ENCODE measurements at regions not wholly inside any gene's neighbourhood (a gene's known extent, or its start where the extent isn't known, plus 50 kb on each side); places are given as distances from the start of the nearest gene placed in this dataset.

DNA sequence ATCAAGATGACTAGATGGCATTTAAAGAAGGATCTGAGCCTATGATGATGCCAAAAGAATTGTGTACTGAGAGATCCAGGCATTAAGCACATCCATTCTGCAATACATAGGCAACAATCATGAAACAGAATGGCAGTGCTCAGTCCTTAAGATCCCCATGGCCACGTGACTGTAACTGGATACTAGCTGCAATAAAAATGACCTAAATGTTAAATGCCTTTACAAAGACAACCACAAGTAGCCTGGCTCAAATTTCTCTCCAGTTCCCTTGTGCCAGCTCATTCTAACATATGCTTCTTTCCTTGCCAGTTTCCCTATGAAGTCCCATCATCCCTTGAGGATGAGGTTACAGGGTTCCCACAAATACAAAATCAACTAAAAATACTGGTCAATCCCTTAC, 148.3 kb upstream of the GHR start:
- no peak for DNase-seq (ENCODE audit: low spot score)
- no peaks in the 10 kb centered on the region for H3K36me3 ChIP-seq (ENCODE audit: control insufficient read depth in 4 of 4, insufficient read depth in 3 of 4, low read depth in 1 of 4, low read length in 3 of 4)
- no peaks in the 10 kb centered on the region for H3K9me3 ChIP-seq (ENCODE audit: control insufficient read depth in 4 of 4, low read length in 3 of 4)
- H3K9ac ChIP-seq (ENCODE audit: low read depth in 1 of 2, low read length in 2 of 2) = no peak overlapping the region
- 53% methylated on average over 1 of the region's 1 CpG for WGBS
- H3K4me3 ChIP-seq (ENCODE audit: low read depth in 1 of 3, low read length in 3 of 3) = no peak overlapping the region
- no peak overlapping the region for H3K27ac ChIP-seq (ENCODE audit: low read depth in 1 of 2, low read length in 2 of 2)
- H3K4me1 ChIP-seq (ENCODE audit: control insufficient read depth in 4 of 4, insufficient read depth in 4 of 4, low read length in 3 of 4) = no peaks in the 10 kb centered on the region
- no peak for TF ChIP-seq MAX (IDR thresholded peaks at IDR 0.05)
- TF ChIP-seq ATF3 (IDR thresholded peaks at IDR 0.05) = no peak
- no peak for TF ChIP-seq FOXA1 (IDR thresholded peaks at IDR 0.05)
- no peak for TF ChIP-seq YY1 (IDR thresholded peaks at IDR 0.05)
- TF ChIP-seq, protein P1, sequence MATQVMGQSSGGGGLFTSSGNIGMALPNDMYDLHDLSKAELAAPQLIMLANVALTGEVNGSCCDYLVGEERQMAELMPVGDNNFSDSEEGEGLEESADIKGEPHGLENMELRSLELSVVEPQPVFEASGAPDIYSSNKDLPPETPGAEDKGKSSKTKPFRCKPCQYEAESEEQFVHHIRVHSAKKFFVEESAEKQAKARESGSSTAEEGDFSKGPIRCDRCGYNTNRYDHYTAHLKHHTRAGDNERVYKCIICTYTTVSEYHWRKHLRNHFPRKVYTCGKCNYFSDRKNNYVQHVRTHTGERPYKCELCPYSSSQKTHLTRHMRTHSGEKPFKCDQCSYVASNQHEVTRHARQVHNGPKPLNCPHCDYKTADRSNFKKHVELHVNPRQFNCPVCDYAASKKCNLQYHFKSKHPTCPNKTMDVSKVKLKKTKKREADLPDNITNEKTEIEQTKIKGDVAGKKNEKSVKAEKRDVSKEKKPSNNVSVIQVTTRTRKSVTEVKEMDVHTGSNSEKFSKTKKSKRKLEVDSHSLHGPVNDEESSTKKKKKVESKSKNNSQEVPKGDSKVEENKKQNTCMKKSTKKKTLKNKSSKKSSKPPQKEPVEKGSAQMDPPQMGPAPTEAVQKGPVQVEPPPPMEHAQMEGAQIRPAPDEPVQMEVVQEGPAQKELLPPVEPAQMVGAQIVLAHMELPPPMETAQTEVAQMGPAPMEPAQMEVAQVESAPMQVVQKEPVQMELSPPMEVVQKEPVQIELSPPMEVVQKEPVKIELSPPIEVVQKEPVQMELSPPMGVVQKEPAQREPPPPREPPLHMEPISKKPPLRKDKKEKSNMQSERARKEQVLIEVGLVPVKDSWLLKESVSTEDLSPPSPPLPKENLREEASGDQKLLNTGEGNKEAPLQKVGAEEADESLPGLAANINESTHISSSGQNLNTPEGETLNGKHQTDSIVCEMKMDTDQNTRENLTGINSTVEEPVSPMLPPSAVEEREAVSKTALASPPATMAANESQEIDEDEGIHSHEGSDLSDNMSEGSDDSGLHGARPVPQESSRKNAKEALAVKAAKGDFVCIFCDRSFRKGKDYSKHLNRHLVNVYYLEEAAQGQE (IDR thresholded peaks at IDR 0.05) = no peak
- no peak for TF ChIP-seq FOXA2 (IDR thresholded peaks at IDR 0.05)
- TF ChIP-seq EGR1 (IDR thresholded peaks at IDR 0.05; ENCODE audit: low read depth in 2 of 2) = no peak
- TF ChIP-seq JUND (IDR thresholded peaks at IDR 0.05) = no peak
- TF ChIP-seq, protein P2, sequence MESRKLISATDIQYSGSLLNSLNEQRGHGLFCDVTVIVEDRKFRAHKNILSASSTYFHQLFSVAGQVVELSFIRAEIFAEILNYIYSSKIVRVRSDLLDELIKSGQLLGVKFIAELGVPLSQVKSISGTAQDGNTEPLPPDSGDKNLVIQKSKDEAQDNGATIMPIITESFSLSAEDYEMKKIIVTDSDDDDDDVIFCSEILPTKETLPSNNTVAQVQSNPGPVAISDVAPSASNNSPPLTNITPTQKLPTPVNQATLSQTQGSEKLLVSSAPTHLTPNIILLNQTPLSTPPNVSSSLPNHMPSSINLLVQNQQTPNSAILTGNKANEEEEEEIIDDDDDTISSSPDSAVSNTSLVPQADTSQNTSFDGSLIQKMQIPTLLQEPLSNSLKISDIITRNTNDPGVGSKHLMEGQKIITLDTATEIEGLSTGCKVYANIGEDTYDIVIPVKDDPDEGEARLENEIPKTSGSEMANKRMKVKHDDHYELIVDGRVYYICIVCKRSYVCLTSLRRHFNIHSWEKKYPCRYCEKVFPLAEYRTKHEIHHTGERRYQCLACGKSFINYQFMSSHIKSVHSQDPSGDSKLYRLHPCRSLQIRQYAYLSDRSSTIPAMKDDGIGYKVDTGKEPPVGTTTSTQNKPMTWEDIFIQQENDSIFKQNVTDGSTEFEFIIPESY (IDR thresholded peaks at IDR 0.05) = no peak
- no peak for TF ChIP-seq HNF4A (conservative IDR thresholded peaks at IDR 0.05)
- TF ChIP-seq TAF1 (conservative IDR thresholded peaks at IDR 0.05) = no peak
- no peak for TF ChIP-seq HNF4G (IDR thresholded peaks at IDR 0.05)
- TF ChIP-seq, protein P3, sequence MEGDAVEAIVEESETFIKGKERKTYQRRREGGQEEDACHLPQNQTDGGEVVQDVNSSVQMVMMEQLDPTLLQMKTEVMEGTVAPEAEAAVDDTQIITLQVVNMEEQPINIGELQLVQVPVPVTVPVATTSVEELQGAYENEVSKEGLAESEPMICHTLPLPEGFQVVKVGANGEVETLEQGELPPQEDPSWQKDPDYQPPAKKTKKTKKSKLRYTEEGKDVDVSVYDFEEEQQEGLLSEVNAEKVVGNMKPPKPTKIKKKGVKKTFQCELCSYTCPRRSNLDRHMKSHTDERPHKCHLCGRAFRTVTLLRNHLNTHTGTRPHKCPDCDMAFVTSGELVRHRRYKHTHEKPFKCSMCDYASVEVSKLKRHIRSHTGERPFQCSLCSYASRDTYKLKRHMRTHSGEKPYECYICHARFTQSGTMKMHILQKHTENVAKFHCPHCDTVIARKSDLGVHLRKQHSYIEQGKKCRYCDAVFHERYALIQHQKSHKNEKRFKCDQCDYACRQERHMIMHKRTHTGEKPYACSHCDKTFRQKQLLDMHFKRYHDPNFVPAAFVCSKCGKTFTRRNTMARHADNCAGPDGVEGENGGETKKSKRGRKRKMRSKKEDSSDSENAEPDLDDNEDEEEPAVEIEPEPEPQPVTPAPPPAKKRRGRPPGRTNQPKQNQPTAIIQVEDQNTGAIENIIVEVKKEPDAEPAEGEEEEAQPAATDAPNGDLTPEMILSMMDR (IDR thresholded peaks at IDR 0.05; ENCODE audit: low read depth, low read length, missing input control) = no peak
- no peak for TF ChIP-seq SP1 (IDR thresholded peaks at IDR 0.05)
- no peak for TF ChIP-seq RAD21 (IDR thresholded peaks at IDR 0.05)
- H3K27me3 ChIP-seq (ENCODE audit: control insufficient read depth in 4 of 4, insufficient read depth in 4 of 4, low read length in 3 of 4) = no peaks in the 10 kb centered on the region

GRCh38 chr5:42277293-42277692, 145.9 kb upstream of the GHR start:
- no peak overlapping the region for H3K27ac ChIP-seq (ENCODE audit: low read depth in 1 of 2, low read length in 2 of 2)
- no peaks in the 10 kb centered on the region for H3K36me3 ChIP-seq (ENCODE audit: control insufficient read depth in 4 of 4, insufficient read depth in 3 of 4, low read depth in 1 of 4, low read length in 3 of 4)
- H3K9ac ChIP-seq (ENCODE audit: low read depth in 1 of 2, low read length in 2 of 2) = no peak overlapping the region
- no peak for DNase-seq (ENCODE audit: low spot score)
- no peaks in the 10 kb centered on the region for H3K4me1 ChIP-seq (ENCODE audit: control insufficient read depth in 4 of 4, insufficient read depth in 4 of 4, low read length in 3 of 4)
- WGBS = 52% methylated on average over 2 of the region's 2 CpGs
- no peak overlapping the region for H3K4me3 ChIP-seq (ENCODE audit: low read depth in 1 of 3, low read length in 3 of 3)
- H3K9me3 ChIP-seq (ENCODE audit: control insufficient read depth in 4 of 4, low read length in 3 of 4) = no peaks in the 10 kb centered on the region
- H3K27me3 ChIP-seq (ENCODE audit: control insufficient read depth in 4 of 4, insufficient read depth in 4 of 4, low read length in 3 of 4) = peaks cover 0 to 3% (median 0%) of the 10 kb centered on the region in 4 donors
- TF ChIP-seq MAX (IDR thresholded peaks at IDR 0.05) (no peak), EGR1 (IDR thresholded peaks at IDR 0.05; ENCODE audit: low read depth in 2 of 2) (no peak), RXRA (IDR thresholded peaks at IDR 0.05) (no peak), GABPA (IDR thresholded peaks at IDR 0.05 in 1 of 2, conservative IDR thresholded peaks at IDR 0.05 in 1 of 2) (no peak), RAD21 (IDR thresholded peaks at IDR 0.05) (no peak), HNF4G (IDR thresholded peaks at IDR 0.05) (no peak)
- TF ChIP-seq, protein P3 (IDR thresholded peaks at IDR 0.05; ENCODE audit: low read depth, low read length, missing input control) = no peak

Measured in liver (tissue), 8 donors.